Spleen (tissue), 7 donors: ENCODE measurements at regions not wholly inside any gene's neighbourhood (a gene's known extent, or its start where the extent isn't known, plus 50 kb on each side); places are given as distances from the start of the nearest gene placed in this dataset.

ENCODE experiments used
- CTCF ChIP-seq, 11 experiments: fragments of 200-600 bp in 7 of 11; fragments of 450-650 bp in 4 of 11; sonication (generic) in 4 of 11; IDR thresholded peaks in 8 of 11; conservative IDR thresholded peaks in 3 of 11; 1 replicate in 7 of 11; 2 replicates in 4 of 11; pipeline versions ENCODE4 v1.4.0 to v1.8.0; 2016 to 2021; ENCODE audit warnings: antibody characterized with exemption in 11 of 11, inconsistent platforms in 4 of 11, mild to moderate bottlenecking in 1 of 11
- POLR2A ChIP-seq, 3 donors: fragments of 450-650 bp; IDR thresholded peaks; one replicate each; pipeline ENCODE4 v1.5.1; 2017; ENCODE audit warnings: antibody characterized with exemption in 3 of 3, mild to moderate bottlenecking in 1 of 3
- donor health status: DM: no; HTN: no; CAD: no; lungs with moderate emphysema.
- donor health status: DM: no; HTN: no; CAD: no.
- donor health status: DM: no; HTN: no; CAD: no.

DNA sequence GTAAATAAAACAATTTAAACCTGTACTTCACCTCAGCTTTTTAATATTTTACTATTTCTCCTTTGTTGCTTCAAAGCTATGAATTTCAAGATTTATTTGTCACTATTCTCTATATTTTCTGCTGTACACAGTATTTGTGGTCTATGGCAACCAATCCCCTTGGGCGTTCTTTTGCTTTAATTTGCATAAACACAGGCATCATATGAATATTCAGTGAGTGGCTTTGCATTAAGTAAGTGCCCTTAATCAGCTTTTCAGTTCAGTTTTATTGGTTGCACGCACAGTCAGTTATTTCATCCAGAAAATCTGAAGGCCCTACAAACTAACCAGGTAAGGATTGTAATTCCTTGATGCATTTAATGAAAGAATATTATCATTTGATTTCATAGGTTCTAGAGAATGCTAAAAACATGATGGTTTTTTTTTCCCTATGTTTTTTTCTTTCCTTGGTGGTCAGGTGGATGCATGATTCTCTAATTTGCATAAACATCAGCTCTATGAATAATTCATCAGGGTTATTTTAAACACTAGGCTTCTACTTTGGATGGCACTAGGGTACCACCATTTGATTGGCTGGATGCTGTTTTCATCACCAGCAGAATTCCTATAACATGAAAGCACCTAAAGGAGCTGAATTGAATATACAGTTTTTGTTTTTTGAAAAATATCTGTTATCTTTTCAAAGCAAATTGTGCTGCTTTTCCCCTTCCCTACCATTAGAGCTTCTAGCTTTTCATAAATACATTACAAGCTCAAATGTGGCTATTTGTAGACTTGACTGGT lies 249.2 kb upstream of the CCNH start:
- TF ChIP-seq POLR2A (IDR thresholded peaks at IDR 0.05) (no peak), CTCF (IDR thresholded peaks at IDR 0.05 in 8 of 11, conservative IDR thresholded peaks at IDR 0.05 in 3 of 11) (no peak)
